AG10803 (cell line): ENCODE measurements at regions not wholly inside any gene's neighbourhood (a gene's known extent, or its start where the extent isn't known, plus 50 kb on each side); places are given as distances from the start of the nearest gene placed in this dataset.

Experiments
- DNase-seq: peaks from one replicate; pipeline ENCODE4 v3.0.0; 2010; ENCODE audit warnings: low read depth
- H3K4me3 ChIP-seq: 2 replicates; pipeline ENCODE4 v1.5.1; 2011; ENCODE audit warnings: mild to moderate bottlenecking, low read length, control low read depth
- TF ChIP-seq, protein P1 (sequence below): conservative IDR thresholded peaks from 2 replicates; pipeline ENCODE4 v1.5.1; 2011; ENCODE audit warnings: mild to moderate bottlenecking, low read length, control low read depth, inconsistent platforms

DNA sequence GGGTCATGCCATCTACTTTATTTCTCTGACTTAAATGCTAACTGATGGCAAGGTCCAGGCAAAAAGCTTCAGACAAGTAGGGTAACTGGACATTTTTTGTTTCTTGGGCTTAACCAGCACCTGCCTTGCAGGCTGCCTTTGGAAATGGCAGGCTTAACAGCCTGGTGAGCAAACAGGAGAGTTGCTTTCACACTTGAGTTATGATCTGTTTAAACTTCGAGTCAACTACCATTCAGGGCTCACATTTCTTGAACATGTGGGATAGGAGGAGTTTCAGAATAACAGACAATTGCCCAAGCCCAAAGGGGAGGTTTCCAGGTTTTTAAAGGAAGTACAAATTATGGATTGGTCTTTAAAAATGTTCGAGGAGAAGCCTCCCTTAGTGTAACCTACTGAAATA lies 724.6 kb upstream of the SORCS1 start:
- no peak for DNase-seq
- TF ChIP-seq, protein P1, sequence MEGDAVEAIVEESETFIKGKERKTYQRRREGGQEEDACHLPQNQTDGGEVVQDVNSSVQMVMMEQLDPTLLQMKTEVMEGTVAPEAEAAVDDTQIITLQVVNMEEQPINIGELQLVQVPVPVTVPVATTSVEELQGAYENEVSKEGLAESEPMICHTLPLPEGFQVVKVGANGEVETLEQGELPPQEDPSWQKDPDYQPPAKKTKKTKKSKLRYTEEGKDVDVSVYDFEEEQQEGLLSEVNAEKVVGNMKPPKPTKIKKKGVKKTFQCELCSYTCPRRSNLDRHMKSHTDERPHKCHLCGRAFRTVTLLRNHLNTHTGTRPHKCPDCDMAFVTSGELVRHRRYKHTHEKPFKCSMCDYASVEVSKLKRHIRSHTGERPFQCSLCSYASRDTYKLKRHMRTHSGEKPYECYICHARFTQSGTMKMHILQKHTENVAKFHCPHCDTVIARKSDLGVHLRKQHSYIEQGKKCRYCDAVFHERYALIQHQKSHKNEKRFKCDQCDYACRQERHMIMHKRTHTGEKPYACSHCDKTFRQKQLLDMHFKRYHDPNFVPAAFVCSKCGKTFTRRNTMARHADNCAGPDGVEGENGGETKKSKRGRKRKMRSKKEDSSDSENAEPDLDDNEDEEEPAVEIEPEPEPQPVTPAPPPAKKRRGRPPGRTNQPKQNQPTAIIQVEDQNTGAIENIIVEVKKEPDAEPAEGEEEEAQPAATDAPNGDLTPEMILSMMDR, result no peak
- H3K4me3 ChIP-seq, result no peak overlapping the region

- DNase-seq, result no peak
- no peak overlapping the region for H3K4me3 ChIP-seq
- TF ChIP-seq, protein P1, result no peak
Measured at GRCh38 chr10:107880185-107880584, 715.7 kb upstream of the SORCS1 start.

DNA sequence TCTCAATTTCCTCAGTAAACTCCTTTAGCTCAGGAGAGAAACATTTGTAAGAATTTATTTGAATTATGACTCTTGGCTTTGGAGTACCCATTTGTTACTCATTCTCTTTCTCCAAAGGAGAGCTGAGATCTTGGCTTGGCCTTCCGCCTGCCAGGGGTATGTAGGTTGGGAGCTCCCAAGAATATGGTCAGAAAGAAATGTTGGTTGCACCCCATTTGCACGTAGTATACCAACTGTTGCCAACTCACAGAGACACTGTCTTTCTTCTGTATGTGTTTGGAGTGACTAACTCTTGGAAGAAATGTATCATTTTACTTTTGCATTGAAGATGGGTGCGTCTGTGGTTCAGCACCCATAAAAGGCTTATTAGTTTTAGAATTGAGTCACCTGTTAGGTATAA lies 708.5 kb upstream of the SORCS1 start:
- no peak overlapping the region for H3K4me3 ChIP-seq
- TF ChIP-seq, protein P1, result no peak
- no peak for DNase-seq

GRCh38 chr10:107865691-107866090 lies 701.2 kb upstream of the SORCS1 start:
- DNase-seq, result no peak
- TF ChIP-seq, protein P1, result no peak
- no peak overlapping the region for H3K4me3 ChIP-seq

DNA sequence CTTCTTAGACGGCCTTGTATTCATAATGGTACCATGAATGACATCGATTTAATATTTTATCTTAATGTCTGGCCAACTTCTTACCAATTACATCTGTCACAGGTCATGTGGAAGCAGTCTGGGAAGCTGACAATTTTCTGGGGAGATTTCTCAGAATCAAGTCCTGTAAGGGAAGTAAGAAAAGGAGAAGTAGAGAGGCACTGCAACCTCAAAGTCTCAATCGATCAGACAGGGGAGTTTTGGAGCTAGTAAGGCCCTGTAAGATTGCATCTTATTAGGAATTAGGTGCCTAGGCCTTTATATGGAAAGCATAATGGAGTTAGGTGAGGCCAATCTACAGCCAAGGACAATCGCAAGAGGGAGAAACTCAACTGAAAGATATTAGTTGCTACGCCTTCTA lies 694.6 kb upstream of the SORCS1 start:
- no peak overlapping the region for H3K4me3 ChIP-seq
- TF ChIP-seq, protein P1, result no peak
- no peak for DNase-seq

DNA sequence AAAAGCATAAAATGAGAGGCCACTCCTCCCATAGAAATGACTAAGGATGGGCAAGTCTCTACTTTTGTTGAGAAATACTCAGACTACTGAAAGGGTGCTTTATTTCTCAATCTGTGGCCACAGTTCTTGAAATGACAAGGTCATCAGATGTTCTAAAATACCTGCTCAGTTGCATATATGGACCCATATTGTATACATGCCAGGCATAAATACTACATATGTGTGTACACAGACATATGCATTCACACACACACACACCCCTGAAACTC lies 691.5 kb upstream of the SORCS1 start:
- H3K4me3 ChIP-seq, result no peak overlapping the region
- no peak for DNase-seq
- TF ChIP-seq, protein P1, result no peak

DNA sequence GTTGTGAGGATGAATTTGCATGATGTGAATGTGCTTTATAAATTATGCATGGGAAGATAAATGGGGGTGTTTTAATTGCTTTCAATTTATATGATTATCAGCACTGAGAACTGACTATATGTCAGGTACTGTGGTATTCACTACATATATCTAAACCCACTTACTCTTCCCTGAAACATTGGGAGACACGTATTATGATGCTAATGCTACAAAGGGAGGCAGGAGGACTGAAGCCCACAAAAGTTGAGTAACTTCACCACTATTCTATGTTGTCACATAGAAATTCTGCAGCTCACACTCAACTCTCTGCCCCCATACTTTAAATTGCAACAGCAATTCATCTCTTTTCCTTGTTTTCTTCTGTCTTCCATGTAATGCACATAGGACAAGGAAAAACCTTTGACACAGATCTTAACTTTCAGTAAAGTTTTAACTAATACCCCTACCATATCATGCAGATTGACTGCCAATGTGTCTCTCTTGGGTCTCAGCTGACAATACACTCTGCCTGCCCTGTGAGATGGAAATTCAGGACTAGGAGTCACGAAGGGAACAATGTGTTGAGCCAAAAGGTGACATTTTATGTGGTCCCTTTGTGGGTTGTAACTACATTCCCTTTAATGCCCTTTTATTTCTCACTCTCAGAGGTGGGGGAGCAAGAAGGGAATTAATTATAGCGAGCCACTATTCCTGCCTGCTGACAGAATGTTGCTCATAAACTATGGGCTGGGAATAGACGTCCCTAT lies 691.0 kb upstream of the SORCS1 start:
- DNase-seq, result no peak
- TF ChIP-seq, protein P1, result no peak
- H3K4me3 ChIP-seq, result no peak overlapping the region
